Stomach (tissue), 8 donors: ENCODE measurements at regions not wholly inside any gene's neighbourhood (a gene's known extent, or its start where the extent isn't known, plus 50 kb on each side); places are given as distances from the start of the nearest gene placed in this dataset.

Source experiments
- DNase-seq, 2 donors: peaks; one replicate each; pipeline versions ENCODE4 v3.0.0 to v3.0.0-alpha.2; 2013 to 2019
- H3K27ac ChIP-seq, 5 donors: fragments of 200-600 bp in 4 of 5; sonication (generic) in 4 of 5; one replicate each; pipeline ENCODE4 v1.5.1; 2013 to 2019; ENCODE audit warnings: mild to moderate bottlenecking in 1 of 5, moderate library complexity in 1 of 5
- H3K27me3 ChIP-seq, 3 donors: fragments of 200-600 bp; sonication (generic); one replicate each; pipeline ENCODE4 v1.5.1; 2017 to 2019; ENCODE audit warnings: mixed run types in 1 of 3
- H3K36me3 ChIP-seq, 4 donors: fragments of 200-600 bp; sonication (generic); 1 replicate in 3 of 4; 2 replicates in 1 of 4; pipeline ENCODE4 v1.5.1; 2016 to 2019
- H3K4me1 ChIP-seq, 4 donors: fragments of 200-600 bp; sonication (generic); one replicate each; pipeline ENCODE4 v1.5.1; 2016 to 2019
- H3K4me3 ChIP-seq, 4 donors: fragments of 200-600 bp; sonication (generic) in 3 of 4; one replicate each; pipeline ENCODE4 v1.5.1; 2016 to 2019; ENCODE audit warnings: mild to moderate bottlenecking in 1 of 4
- H3K9me3 ChIP-seq, 4 donors: fragments of 200-600 bp; sonication (generic); one replicate each; pipeline ENCODE4 v1.5.1; 2016 to 2019
- CTCF ChIP-seq, 7 experiments: fragments of 450-650 bp in 4 of 7; fragments of 200-600 bp in 3 of 7; sonication (generic) in 3 of 7; IDR thresholded peaks; one replicate each; pipeline ENCODE4 v1.5.1; 2016 to 2019; ENCODE audit warnings: antibody characterized with exemption in 7 of 7, control low read depth in 2 of 7, mild to moderate bottlenecking in 1 of 7
- EP300 ChIP-seq: sonication (generic); formaldehyde crosslinking; IDR thresholded peaks from one replicate; pipeline ENCODE4 v1.6.1; 2017; ENCODE audit warnings: antibody characterized with exemption
- POLR2A ChIP-seq, 4 donors: fragments of 450-650 bp; IDR thresholded peaks; one replicate each; pipeline ENCODE4 v1.6.1; 2016; ENCODE audit warnings: antibody characterized with exemption in 4 of 4, control low read depth in 2 of 4, mild to moderate bottlenecking in 1 of 4, moderate library complexity in 1 of 4
- POLR2AphosphoS5 ChIP-seq, 3 donors: sonication (generic); formaldehyde crosslinking; IDR thresholded peaks; one replicate each; pipeline ENCODE4 v1.6.1; 2016; ENCODE audit warnings: antibody characterized with exemption in 3 of 3
- WGBS, 5 donors: extraction: QIAGEN DNeasy Blood & Tissue Kit in 3 of 5; methylation state at CpG; one replicate each; pipeline versions ENCODE4 v1.1.5 to v1.1.7; 2013 to 2018; 5-methylcytosine and 5-hydroxymethylcytosine counted together
- intact Hi-C: fragments of 100-400 bp; cut with DNase I; formaldehyde crosslinking; loops from one replicate; pipeline ENCODE4 v1.15.1; 2023; ENCODE audit warnings: low total_unique reads
- donor health status: healthy with polysubstance abuse.
- donor health status: Bipolar disorder and iron deficiency.
- donor health status: healthy.

GRCh38 chr2:103902347-103902746 lies 951.6 kb upstream of the POU3F3 start:
- no peak overlapping the region for H3K27ac ChIP-seq
- no peak for TF ChIP-seq EP300
- no peak for TF ChIP-seq POLR2A (IDR thresholded peaks at IDR 0.05)
- no peak for TF ChIP-seq CTCF (IDR thresholded peaks at IDR 0.05)
- TF ChIP-seq POLR2AphosphoS5 (IDR thresholded peaks at IDR 0.05) = no peak
- no peaks in the 10 kb centered on the region for H3K27me3 ChIP-seq
- DNase-seq = no peak
- peaks cover 0 to 13% (median 0%) of the 10 kb centered on the region in 4 donors for H3K9me3 ChIP-seq
- no peaks in the 10 kb centered on the region for H3K4me1 ChIP-seq
- H3K36me3 ChIP-seq = no peaks in the 10 kb centered on the region
- H3K4me3 ChIP-seq = no peak overlapping the region
- intact Hi-C loops = no loop called here

GRCh38 chr2:103921161-103921560 lies 932.8 kb upstream of the POU3F3 start:
- no peaks in the 10 kb centered on the region for H3K4me1 ChIP-seq
- TF ChIP-seq CTCF (IDR thresholded peaks at IDR 0.05) = no peak
- TF ChIP-seq EP300 = no peak
- TF ChIP-seq POLR2AphosphoS5 (IDR thresholded peaks at IDR 0.05) = no peak
- TF ChIP-seq POLR2A (IDR thresholded peaks at IDR 0.05) = no peak
- no peak overlapping the region for H3K4me3 ChIP-seq
- intact Hi-C loops = no loop called here
- no peaks in the 10 kb centered on the region for H3K27me3 ChIP-seq
- no peak for DNase-seq
- H3K27ac ChIP-seq = no peak overlapping the region
- no peaks in the 10 kb centered on the region for H3K36me3 ChIP-seq
- no peaks in the 10 kb centered on the region for H3K9me3 ChIP-seq

GRCh38 chr2:103942199-103942598 lies 911.7 kb upstream of the POU3F3 start:
- TF ChIP-seq CTCF (IDR thresholded peaks at IDR 0.05) = no peak
- TF ChIP-seq EP300 = no peak
- no peak for TF ChIP-seq POLR2AphosphoS5 (IDR thresholded peaks at IDR 0.05)
- Histone ChIP-seq H3K9me3 (peaks cover 0 to 28% (median 2%) of the 10 kb centered on the region in 4 donors), H3K27ac (no peak overlapping the region), H3K4me1 (no peaks in the 10 kb centered on the region), H3K27me3 (no peaks in the 10 kb centered on the region), H3K4me3 (no peak overlapping the region), H3K36me3 (no peaks in the 10 kb centered on the region)
- no peak for DNase-seq
- intact Hi-C loops = no loop called here

- no peak for DNase-seq
- no peak overlapping the region for H3K27ac ChIP-seq
- intact Hi-C loops = no loop called here
- WGBS, 5 donors = 61 to 80% (median 69%) methylated on average over 2 of the region's 2 CpGs
- TF ChIP-seq POLR2A (IDR thresholded peaks at IDR 0.05) (no peak), POLR2AphosphoS5 (IDR thresholded peaks at IDR 0.05) (no peak), CTCF (IDR thresholded peaks at IDR 0.05) (no peak), EP300 (no peak)
- no peaks in the 10 kb centered on the region for H3K36me3 ChIP-seq
- no peak overlapping the region for H3K4me3 ChIP-seq
- peaks cover 0 to 24% (median 0%) of the 10 kb centered on the region in 4 donors for H3K9me3 ChIP-seq
- no peaks in the 10 kb centered on the region for H3K4me1 ChIP-seq
- no peaks in the 10 kb centered on the region for H3K27me3 ChIP-seq
These were observed 908.8 kb upstream of the POU3F3 start for GRCh38 chr2:103945083-103945482.
